ENCODE measurements at regions not wholly inside any gene's neighbourhood (a gene's known extent, or its start where the extent isn't known, plus 50 kb on each side); places are given as distances from the start of the nearest gene placed in this dataset.

DNA sequence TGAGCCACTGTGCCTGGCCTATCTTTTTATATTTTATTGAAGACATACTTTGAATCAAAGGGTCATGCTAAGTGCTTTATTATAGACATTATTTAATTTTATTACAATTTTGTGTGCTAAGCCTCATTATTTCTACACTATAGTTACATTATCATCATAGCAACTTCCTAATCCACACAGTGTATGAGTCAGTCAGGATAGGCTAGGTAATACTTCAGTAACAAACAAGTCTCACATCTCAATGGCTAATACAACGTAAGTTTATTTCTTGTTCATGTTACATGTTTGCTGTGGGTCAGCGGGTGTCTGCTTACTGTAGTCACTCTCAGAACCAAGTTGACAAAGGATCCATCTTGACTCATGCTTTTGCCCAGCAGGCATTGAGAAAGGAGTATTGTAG is 292.6 kb upstream of the TGFBR2 start:
- Histone ChIP-seq H3K9me2 (ENCODE audit: insufficient read depth, low read length) (no peaks in the 10 kb centered on the region), H3K79me2 (replicated peaks; ENCODE audit: insufficient read depth, low read length) (no peaks in the 10 kb centered on the region), H2AFZ (ENCODE audit: low read depth, low read length) (no peak overlapping the region), H3K9ac (ENCODE audit: low read length) (no peak overlapping the region), H3K4me2 (ENCODE audit: low read length) (no peak overlapping the region), H3K27me3 (ENCODE audit: insufficient read depth, low read depth, low read length) (no peaks in the 10 kb centered on the region), H3F3A (ENCODE audit: insufficient read depth, low read length, poor library complexity, severe bottlenecking) (no peaks in the 10 kb centered on the region), H3K9me3 (ENCODE audit: low read length) (peaks cover 4% of the 10 kb centered on the region), H3K36me3 (ENCODE audit: insufficient read depth, low read length) (no peaks in the 10 kb centered on the region), H3K27ac (ENCODE audit: low read length) (no peak overlapping the region), H3K4me3 (ENCODE audit: low read length) (no peak overlapping the region), H4K20me1 (ENCODE audit: insufficient read depth) (no peaks in the 10 kb centered on the region)
- no peak for TF ChIP-seq RAD21 (conservative IDR thresholded peaks at IDR 0.05)
- no peak for TF ChIP-seq TAF1 (IDR thresholded peaks at IDR 0.05; ENCODE audit: low read depth)
- TF ChIP-seq, protein P1, sequence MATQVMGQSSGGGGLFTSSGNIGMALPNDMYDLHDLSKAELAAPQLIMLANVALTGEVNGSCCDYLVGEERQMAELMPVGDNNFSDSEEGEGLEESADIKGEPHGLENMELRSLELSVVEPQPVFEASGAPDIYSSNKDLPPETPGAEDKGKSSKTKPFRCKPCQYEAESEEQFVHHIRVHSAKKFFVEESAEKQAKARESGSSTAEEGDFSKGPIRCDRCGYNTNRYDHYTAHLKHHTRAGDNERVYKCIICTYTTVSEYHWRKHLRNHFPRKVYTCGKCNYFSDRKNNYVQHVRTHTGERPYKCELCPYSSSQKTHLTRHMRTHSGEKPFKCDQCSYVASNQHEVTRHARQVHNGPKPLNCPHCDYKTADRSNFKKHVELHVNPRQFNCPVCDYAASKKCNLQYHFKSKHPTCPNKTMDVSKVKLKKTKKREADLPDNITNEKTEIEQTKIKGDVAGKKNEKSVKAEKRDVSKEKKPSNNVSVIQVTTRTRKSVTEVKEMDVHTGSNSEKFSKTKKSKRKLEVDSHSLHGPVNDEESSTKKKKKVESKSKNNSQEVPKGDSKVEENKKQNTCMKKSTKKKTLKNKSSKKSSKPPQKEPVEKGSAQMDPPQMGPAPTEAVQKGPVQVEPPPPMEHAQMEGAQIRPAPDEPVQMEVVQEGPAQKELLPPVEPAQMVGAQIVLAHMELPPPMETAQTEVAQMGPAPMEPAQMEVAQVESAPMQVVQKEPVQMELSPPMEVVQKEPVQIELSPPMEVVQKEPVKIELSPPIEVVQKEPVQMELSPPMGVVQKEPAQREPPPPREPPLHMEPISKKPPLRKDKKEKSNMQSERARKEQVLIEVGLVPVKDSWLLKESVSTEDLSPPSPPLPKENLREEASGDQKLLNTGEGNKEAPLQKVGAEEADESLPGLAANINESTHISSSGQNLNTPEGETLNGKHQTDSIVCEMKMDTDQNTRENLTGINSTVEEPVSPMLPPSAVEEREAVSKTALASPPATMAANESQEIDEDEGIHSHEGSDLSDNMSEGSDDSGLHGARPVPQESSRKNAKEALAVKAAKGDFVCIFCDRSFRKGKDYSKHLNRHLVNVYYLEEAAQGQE (IDR thresholded peaks at IDR 0.05; ENCODE audit: borderline replicate concordance), result no peak
- TF ChIP-seq MXI1 (conservative IDR thresholded peaks at IDR 0.05; ENCODE audit: poor library complexity, severe bottlenecking), result no peak
- TF ChIP-seq POLR2AphosphoS5 (IDR thresholded peaks at IDR 0.05), result no peak
- TF ChIP-seq SMC3 (conservative IDR thresholded peaks at IDR 0.05; ENCODE audit: poor library complexity), result no peak
- no peak for TF ChIP-seq EZH2 (IDR thresholded peaks at IDR 0.05; ENCODE audit: borderline replicate concordance, insufficient read depth, low read length, poor library complexity, severe bottlenecking)
- TF ChIP-seq EP300 (conservative IDR thresholded peaks at IDR 0.05; ENCODE audit: poor library complexity, severe bottlenecking), result no peak
- TF ChIP-seq, protein P2, sequence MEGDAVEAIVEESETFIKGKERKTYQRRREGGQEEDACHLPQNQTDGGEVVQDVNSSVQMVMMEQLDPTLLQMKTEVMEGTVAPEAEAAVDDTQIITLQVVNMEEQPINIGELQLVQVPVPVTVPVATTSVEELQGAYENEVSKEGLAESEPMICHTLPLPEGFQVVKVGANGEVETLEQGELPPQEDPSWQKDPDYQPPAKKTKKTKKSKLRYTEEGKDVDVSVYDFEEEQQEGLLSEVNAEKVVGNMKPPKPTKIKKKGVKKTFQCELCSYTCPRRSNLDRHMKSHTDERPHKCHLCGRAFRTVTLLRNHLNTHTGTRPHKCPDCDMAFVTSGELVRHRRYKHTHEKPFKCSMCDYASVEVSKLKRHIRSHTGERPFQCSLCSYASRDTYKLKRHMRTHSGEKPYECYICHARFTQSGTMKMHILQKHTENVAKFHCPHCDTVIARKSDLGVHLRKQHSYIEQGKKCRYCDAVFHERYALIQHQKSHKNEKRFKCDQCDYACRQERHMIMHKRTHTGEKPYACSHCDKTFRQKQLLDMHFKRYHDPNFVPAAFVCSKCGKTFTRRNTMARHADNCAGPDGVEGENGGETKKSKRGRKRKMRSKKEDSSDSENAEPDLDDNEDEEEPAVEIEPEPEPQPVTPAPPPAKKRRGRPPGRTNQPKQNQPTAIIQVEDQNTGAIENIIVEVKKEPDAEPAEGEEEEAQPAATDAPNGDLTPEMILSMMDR (IDR thresholded peaks at IDR 0.05; ENCODE audit: poor library complexity, severe bottlenecking), result no peak

DNA sequence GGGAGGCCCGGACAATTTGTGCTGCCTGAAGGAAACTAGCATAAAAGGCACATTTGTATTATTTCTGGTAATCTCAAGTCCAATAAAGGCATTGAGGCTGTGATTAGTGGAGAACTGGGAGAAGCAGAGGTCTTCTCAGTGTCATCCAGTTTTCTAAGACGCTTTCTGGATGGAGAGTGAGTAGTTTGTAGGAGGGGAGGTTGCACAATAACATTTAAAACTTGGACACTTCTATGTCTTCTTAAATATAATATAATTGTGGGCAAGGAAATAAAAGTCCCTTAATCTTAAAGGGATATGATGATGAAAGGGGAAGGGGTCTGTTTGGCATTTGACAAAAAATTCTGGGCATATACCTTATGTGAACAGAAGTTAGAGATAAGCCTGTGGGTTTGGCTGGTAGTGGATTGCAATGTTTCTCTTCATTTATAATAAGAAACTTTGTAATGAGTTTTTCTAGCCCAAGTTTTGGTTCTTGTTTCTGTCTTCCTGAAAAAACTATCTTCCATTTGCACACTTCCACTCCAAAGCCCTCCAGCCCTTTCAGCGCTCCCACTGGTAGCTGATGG is 291.6 kb upstream of the TGFBR2 start:
- H3K9ac ChIP-seq (ENCODE audit: low read length), result no peak overlapping the region
- H3F3A ChIP-seq (ENCODE audit: insufficient read depth, low read length, poor library complexity, severe bottlenecking), result no peaks in the 10 kb centered on the region
- TF ChIP-seq, protein P1 (IDR thresholded peaks at IDR 0.05; ENCODE audit: borderline replicate concordance), result no peak
- TF ChIP-seq EZH2 (IDR thresholded peaks at IDR 0.05; ENCODE audit: borderline replicate concordance, insufficient read depth, low read length, poor library complexity, severe bottlenecking), result no peak
- TF ChIP-seq SMC3 (conservative IDR thresholded peaks at IDR 0.05; ENCODE audit: poor library complexity), result no peak
- TF ChIP-seq MXI1 (conservative IDR thresholded peaks at IDR 0.05; ENCODE audit: poor library complexity, severe bottlenecking), result no peak
- TF ChIP-seq, protein P2 (IDR thresholded peaks at IDR 0.05; ENCODE audit: poor library complexity, severe bottlenecking), result no peak
- H3K27me3 ChIP-seq (ENCODE audit: insufficient read depth, low read depth, low read length), result no peaks in the 10 kb centered on the region
- H3K9me3 ChIP-seq (ENCODE audit: low read length), result peaks cover 4% of the 10 kb centered on the region
- no peaks in the 10 kb centered on the region for H3K36me3 ChIP-seq (ENCODE audit: insufficient read depth, low read length)
- H2AFZ ChIP-seq (ENCODE audit: low read depth, low read length), result no peak overlapping the region
- no peaks in the 10 kb centered on the region for H3K79me2 ChIP-seq (replicated peaks; ENCODE audit: insufficient read depth, low read length)
- no peak overlapping the region for H3K4me2 ChIP-seq (ENCODE audit: low read length)
- no peaks in the 10 kb centered on the region for H4K20me1 ChIP-seq (ENCODE audit: insufficient read depth)
- no peak overlapping the region for H3K4me3 ChIP-seq (ENCODE audit: low read length)
- no peak overlapping the region for H3K27ac ChIP-seq (ENCODE audit: low read length)
- H3K9me2 ChIP-seq (ENCODE audit: insufficient read depth, low read length), result no peaks in the 10 kb centered on the region

Measured in neural cell (in vitro differentiated cells).